Natural killer cell (primary cell): ENCODE measurements at regions not wholly inside any gene's neighbourhood (a gene's known extent, or its start where the extent isn't known, plus 50 kb on each side); places are given as distances from the start of the nearest gene placed in this dataset.

ENCODE experiments used
- ATAC-seq, 3 donors: fragments of 150-1000 bp in 2 of 3; fragments of 200-7000 bp in 1 of 3; cut with Tn5 transposase; 1 replicate in 1 of 3; 2 replicates in 2 of 3; pipeline ENCODE4 v1.10.0; 2021; ENCODE audit warnings: mild to moderate bottlenecking in 2 of 3, moderate library complexity in 2 of 3
- DNase-seq, 2 donors: peaks; one replicate each; pipeline versions ENCODE4 v3.0.0 to v3.0.0-alpha.2; 2013 to 2021; ENCODE audit warnings: mixed read lengths in 1 of 2
- H3K27ac ChIP-seq: one replicate; pipeline ENCODE4 v1.5.1; 2013; ENCODE audit warnings: mild to moderate bottlenecking, low read length
- H3K27me3 ChIP-seq: one replicate; pipeline ENCODE4 v1.6.1; 2013; ENCODE audit warnings: low read length; ENCODE audit not compliant: control insufficient read depth, insufficient read depth
- H3K36me3 ChIP-seq: one replicate; pipeline ENCODE4 v1.6.1; 2013; ENCODE audit warnings: low read length; ENCODE audit not compliant: control insufficient read depth, insufficient read depth
- H3K4me1 ChIP-seq: one replicate; pipeline ENCODE4 v1.6.1; 2013; ENCODE audit warnings: low read length; ENCODE audit not compliant: control insufficient read depth, insufficient read depth
- H3K4me3 ChIP-seq: one replicate; pipeline ENCODE4 v1.5.1; 2013; ENCODE audit warnings: low read length
- H3K9me3 ChIP-seq: one replicate; pipeline ENCODE4 v1.6.1; 2013; ENCODE audit warnings: low read length; ENCODE audit not compliant: control insufficient read depth, insufficient read depth
- H3K27ac Mint-ChIP-seq, 2 donors: one replicate each; pipeline ENCODE4 v1.8.0; 2022; ENCODE audit warnings: mild to moderate bottlenecking in 2 of 2, mixed read lengths in 2 of 2, moderate library complexity in 1 of 2
- H3K27me3 Mint-ChIP-seq, 2 donors: one replicate each; pipeline ENCODE4 v1.8.0; 2022; ENCODE audit warnings: low read depth in 2 of 2, mixed read lengths in 2 of 2
- H3K36me3 Mint-ChIP-seq: one replicate; pipeline ENCODE4 v1.8.0; 2022; ENCODE audit warnings: mixed read lengths
- H3K4me1 Mint-ChIP-seq, 2 donors: one replicate each; pipeline ENCODE4 v1.8.0; 2022; ENCODE audit warnings: mixed read lengths in 2 of 2
- H3K4me3 Mint-ChIP-seq: one replicate; pipeline ENCODE4 v1.8.0; 2022; ENCODE audit warnings: mild to moderate bottlenecking, moderate library complexity, mixed read lengths
- H3K9me3 Mint-ChIP-seq, 2 donors: one replicate each; pipeline ENCODE4 v1.8.0; 2022; ENCODE audit warnings: mixed read lengths in 2 of 2
- WGBS: methylation state at CpG from one replicate; pipeline ENCODE4 v1.1.7; 2013; ENCODE audit warnings: missing lambda C conversion rate; ENCODE audit not compliant: insufficient coverage; 5-methylcytosine and 5-hydroxymethylcytosine counted together
- intact Hi-C: fragments of 100-400 bp; cut with micrococcal nuclease; formaldehyde crosslinking; loops from one replicate; pipeline ENCODE4 v1.14.2; 2022
- TF ChIP-seq, protein P1 (sequence below): fragments of 200-600 bp; IDR thresholded peaks from one replicate; pipeline ENCODE4 v1.8.0; 2022; ENCODE audit warnings: antibody characterized with exemption

DNA sequence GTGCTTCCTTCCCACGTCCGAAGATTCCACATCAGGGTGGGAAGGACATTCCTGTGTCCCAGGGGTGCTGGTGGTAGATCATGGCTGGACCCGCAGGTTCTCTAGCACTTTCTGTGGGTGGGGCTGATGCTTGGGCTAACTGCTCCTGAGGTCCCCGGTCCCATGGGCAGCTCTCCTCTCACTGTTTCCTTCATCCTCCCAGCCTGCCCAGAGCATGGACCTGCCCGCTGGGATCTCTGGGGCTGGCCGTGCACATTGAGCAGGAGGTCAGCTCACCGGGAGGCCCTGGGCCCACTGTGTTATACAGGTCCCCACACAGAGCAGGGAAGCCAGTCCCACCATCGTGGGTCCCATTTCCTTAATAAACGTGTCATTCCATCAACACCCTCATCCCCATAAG, 502.3 kb downstream of the TCERG1L start:
- WGBS = 82% methylated on average over 7 of the region's 9 CpGs
- no peak for ATAC-seq
- H3K27me3 ChIP-seq = no peaks in the 10 kb centered on the region
- Mint-ChIP-seq H3K27ac (no peak overlapping the region), H3K27me3 (no peaks in the 10 kb centered on the region), H3K4me3 (no peak overlapping the region), H3K36me3 (no peaks in the 10 kb centered on the region), H3K4me1 (no peaks in the 10 kb centered on the region), H3K9me3 (no peaks in the 10 kb centered on the region)
- no peak overlapping the region for H3K4me3 ChIP-seq
- DNase-seq = no peak
- H3K9me3 ChIP-seq = no peaks in the 10 kb centered on the region
- H3K4me1 ChIP-seq = no peaks in the 10 kb centered on the region
- intact Hi-C loops = no loop called here
- H3K27ac ChIP-seq = no peak overlapping the region
- TF ChIP-seq, protein P1, sequence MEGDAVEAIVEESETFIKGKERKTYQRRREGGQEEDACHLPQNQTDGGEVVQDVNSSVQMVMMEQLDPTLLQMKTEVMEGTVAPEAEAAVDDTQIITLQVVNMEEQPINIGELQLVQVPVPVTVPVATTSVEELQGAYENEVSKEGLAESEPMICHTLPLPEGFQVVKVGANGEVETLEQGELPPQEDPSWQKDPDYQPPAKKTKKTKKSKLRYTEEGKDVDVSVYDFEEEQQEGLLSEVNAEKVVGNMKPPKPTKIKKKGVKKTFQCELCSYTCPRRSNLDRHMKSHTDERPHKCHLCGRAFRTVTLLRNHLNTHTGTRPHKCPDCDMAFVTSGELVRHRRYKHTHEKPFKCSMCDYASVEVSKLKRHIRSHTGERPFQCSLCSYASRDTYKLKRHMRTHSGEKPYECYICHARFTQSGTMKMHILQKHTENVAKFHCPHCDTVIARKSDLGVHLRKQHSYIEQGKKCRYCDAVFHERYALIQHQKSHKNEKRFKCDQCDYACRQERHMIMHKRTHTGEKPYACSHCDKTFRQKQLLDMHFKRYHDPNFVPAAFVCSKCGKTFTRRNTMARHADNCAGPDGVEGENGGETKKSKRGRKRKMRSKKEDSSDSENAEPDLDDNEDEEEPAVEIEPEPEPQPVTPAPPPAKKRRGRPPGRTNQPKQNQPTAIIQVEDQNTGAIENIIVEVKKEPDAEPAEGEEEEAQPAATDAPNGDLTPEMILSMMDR = no peak
- H3K36me3 ChIP-seq = no peaks in the 10 kb centered on the region

DNA sequence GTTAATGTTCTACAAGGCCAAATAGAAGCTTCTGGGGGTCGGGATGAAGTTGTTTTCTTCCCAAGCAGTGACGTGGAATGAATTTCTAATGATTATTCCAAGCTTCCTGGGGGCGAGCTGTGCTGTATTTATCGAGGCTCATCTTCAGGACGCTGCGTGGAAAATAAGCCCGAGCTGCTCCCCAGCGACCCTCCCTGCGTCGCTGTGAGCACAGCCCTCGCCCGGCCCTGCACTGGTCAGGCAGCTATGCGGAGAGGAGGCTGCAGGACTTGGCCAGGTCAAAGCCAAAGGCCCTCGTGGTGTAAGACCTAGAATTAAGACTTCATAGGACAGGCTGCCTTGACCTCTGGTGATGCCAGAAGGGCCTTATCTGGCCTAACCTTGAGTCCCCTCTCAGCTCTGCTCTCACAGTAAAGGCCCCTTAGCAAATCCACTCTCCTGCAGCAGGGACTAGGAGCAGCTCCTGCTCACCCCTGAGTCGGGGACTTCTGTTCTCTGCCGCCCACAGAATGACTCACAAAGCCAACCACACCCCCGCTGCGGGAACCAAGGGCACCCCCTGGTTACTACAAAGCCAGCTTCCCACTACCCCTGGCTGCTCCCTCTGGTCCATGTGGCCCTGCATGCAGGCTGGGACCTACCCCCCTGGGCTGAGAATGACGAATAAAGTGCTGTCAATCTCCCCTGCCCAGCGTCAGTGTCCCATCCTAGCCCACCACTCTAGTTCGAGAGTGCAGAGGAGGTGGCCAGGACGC, 501.6 kb downstream of the TCERG1L start:
- H3K4me1 ChIP-seq = no peaks in the 10 kb centered on the region
- Mint-ChIP-seq H3K27ac (no peak overlapping the region), H3K4me3 (no peak overlapping the region), H3K4me1 (no peaks in the 10 kb centered on the region), H3K27me3 (no peaks in the 10 kb centered on the region), H3K9me3 (no peaks in the 10 kb centered on the region), H3K36me3 (no peaks in the 10 kb centered on the region)
- H3K27me3 ChIP-seq = no peaks in the 10 kb centered on the region
- intact Hi-C loops = no loop called here
- no peak overlapping the region for H3K4me3 ChIP-seq
- no peak overlapping the region for H3K27ac ChIP-seq
- H3K36me3 ChIP-seq = no peaks in the 10 kb centered on the region
- 74% methylated on average over 22 of the region's 22 CpGs for WGBS
- TF ChIP-seq, protein P1 = no peak
- ATAC-seq = no peak
- no peak for DNase-seq
- H3K9me3 ChIP-seq = no peaks in the 10 kb centered on the region

DNA sequence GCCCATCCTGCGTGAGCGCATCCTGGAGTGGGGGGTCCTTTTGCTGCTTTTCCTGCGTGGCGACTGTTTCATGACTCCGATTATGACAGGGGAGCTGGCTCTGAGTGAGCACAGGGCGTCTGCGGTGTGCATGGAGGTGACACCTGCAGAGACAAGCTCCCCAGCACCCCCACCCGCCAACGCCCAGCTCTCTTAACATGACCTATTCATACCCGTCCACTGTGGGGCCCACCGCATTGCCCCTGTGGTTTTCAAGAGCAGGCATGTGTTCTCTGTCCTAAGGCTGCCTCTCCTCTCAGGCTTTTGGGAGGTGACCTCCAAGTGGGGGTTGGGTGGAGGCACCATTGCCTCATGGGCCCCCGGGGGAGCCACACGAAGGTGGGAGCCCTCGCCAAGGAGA, 500.7 kb downstream of the TCERG1L start:
- no peaks in the 10 kb centered on the region for H3K27me3 Mint-ChIP-seq
- no peaks in the 10 kb centered on the region for H3K4me1 Mint-ChIP-seq
- Histone ChIP-seq H3K9me3 (no peaks in the 10 kb centered on the region), H3K4me3 (no peak overlapping the region), H3K36me3 (no peaks in the 10 kb centered on the region), H3K4me1 (no peaks in the 10 kb centered on the region), H3K27me3 (no peaks in the 10 kb centered on the region), H3K27ac (no peak overlapping the region)
- no peak for DNase-seq
- intact Hi-C loops = no loop called here
- H3K36me3 Mint-ChIP-seq = no peaks in the 10 kb centered on the region
- H3K4me3 Mint-ChIP-seq = no peak overlapping the region
- H3K9me3 Mint-ChIP-seq = no peaks in the 10 kb centered on the region
- WGBS = 92% methylated on average over 14 of the region's 14 CpGs
- TF ChIP-seq, protein P1 = no peak
- no peak for ATAC-seq
- no peak overlapping the region for H3K27ac Mint-ChIP-seq
